AG10803 (cell line): ENCODE measurements at regions not wholly inside any gene's neighbourhood (a gene's known extent, or its start where the extent isn't known, plus 50 kb on each side); places are given as distances from the start of the nearest gene placed in this dataset.
A peak's percentile ranks its signal among the peaks of the same experiment; 100 is the strongest.

Source experiments
- DNase-seq: peaks from one replicate; pipeline ENCODE4 v3.0.0; 2010; ENCODE audit warnings: low read depth
- H3K4me3 ChIP-seq: 2 replicates; pipeline ENCODE4 v1.5.1; 2011; ENCODE audit warnings: mild to moderate bottlenecking, low read length, control low read depth
- CTCF ChIP-seq: conservative IDR thresholded peaks from 2 replicates; pipeline ENCODE4 v1.5.1; 2011; ENCODE audit warnings: mild to moderate bottlenecking, low read length, control low read depth, inconsistent platforms

DNA sequence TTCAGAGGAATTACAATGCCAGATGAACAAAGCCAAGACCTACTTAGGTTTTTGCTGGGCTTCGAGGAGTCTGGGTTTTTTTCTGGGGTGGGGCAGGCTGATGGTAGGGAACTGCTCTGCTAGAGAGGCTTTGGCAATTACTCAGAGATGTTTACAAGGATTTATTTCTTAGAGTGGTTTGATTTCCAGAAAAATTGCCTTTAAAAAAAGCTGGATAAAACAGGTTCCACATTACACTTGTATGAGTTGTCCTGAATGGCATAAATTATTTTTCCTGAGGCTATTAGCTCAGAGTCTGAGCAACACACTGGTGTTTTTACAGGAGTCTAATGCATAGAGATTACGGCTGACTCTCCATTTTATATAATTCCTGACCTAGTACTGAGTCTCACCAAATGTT lies 118.5 kb upstream of the FRMD6 start:
- no peak for TF ChIP-seq CTCF
- peak; percentile 86 for DNase-seq
- H3K4me3 ChIP-seq = no peak overlapping the region

DNA sequence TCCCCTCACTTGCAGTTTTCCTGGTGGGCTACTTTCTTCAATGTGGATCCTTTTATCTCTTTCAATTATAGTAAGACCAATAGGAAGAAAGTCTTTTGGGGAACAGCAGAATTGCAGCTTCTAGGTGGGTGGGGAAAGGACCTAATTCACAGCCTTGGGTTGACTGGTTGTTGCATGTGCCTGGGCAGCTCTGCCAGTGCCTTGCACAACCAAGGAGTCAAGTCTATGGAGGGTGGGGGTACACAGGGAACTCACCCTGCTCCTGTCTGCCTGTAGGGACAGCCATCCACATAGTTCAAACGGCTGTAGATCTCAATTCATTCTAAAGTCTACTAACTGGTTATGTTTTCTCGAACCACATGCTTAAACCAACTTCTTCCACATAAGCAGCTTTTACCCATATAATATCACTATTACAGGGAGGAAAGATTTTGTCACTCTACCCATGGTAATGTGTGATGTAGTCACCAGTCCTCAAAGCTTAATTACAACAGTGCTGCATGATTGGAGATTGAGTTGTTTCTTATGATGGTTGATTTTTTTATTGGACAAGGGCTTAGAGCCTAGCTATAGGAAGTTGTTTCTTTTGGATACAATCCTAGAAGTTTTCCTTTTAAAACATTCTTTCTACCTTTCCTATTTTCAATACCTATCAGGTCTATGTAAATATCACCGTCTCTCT lies 117.7 kb upstream of the FRMD6 start:
- H3K4me3 ChIP-seq = no peak overlapping the region
- TF ChIP-seq CTCF = no peak
- DNase-seq = no peak

DNA sequence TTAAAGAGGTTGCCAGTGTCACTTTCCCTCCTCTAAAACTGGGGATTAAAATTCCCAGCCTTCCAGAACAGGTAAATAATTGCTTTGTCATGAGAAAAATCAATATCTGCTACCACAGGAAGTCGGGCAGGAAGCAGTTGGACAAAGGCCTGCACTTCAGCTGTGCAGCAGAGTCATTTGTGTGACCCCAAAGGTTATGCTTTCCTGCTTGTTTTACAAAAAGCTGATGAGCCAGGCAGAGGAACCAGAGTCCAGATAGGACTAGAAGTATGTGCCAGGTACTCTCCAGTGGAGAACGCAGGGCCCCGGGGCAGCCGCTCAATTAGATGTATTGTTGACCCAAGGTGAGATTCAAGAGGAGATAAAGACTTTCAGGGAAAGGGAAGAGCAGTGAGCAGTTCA lies 117.1 kb upstream of the FRMD6 start:
- TF ChIP-seq CTCF = no peak
- H3K4me3 ChIP-seq = no peak overlapping the region
- DNase-seq = no peak

GRCh38 chr14:51535443-51536044 lies 116.2 kb upstream of the FRMD6 start:
- DNase-seq = no peak

DNA sequence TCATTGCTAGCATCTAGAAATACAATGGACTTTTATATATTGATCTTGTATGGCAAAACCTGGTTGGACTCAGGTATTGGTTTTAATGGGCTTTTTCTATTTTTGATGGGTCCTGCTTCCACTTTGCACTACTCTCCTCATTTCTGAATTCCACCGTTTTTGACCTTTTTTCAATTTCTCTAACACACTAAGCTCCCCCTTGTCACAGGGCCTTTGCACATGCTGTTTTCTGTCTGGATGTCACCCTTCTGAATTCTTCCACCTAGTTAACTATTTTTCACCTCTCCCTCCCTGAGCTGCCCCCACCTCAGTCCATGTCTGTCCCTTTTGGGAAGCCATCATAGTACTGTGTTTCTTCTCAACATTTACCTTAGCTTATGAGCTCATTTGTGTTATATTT lies 112.7 kb upstream of the FRMD6 start:
- DNase-seq = no peak
- H3K4me3 ChIP-seq = no peak overlapping the region
- no peak for TF ChIP-seq CTCF

More at GRCh38 chr14:51535443-51536044, 116.2 kb upstream of the FRMD6 start:
- no peak overlapping the region for H3K4me3 ChIP-seq
- TF ChIP-seq CTCF = no peak

- no peak for TF ChIP-seq CTCF
- H3K4me3 ChIP-seq = peak overlapping the region; percentile 12; the same call in 1 of the 2 replicates
- peak; percentile 91 for DNase-seq
These were observed 112.1 kb upstream of the FRMD6 start for GRCh38 chr14:51539571-51540037.

- peak; percentile 58 for DNase-seq
These were observed 111.3 kb upstream of the FRMD6 start for GRCh38 chr14:51540364-51540763.

More at GRCh38 chr14:51540364-51540763, 111.3 kb upstream of the FRMD6 start:
- no peak for TF ChIP-seq CTCF
- H3K4me3 ChIP-seq = no peak overlapping the region
